Hepatocyte (in vitro differentiated cells): ENCODE measurements at regions not wholly inside any gene's neighbourhood (a gene's known extent, or its start where the extent isn't known, plus 50 kb on each side); places are given as distances from the start of the nearest gene placed in this dataset.
"Not testable (repeated sequence)": the region's sequence is repeated elsewhere in the genome, so short reads cannot be mapped to it uniquely, and the experiment has no call there.

Experiments used
- DNase-seq: peaks from one replicate; pipeline ENCODE4 v3.0.0-alpha.2; 2016; ENCODE audit warnings: low spot score
- H2AFZ ChIP-seq: fragments of 200-600 bp; sonication (generic); 2 replicates; pipeline ENCODE4 v1.6.0; 2016; ENCODE audit warnings: antibody characterized with exemption, mild to moderate bottlenecking
- H3K27ac ChIP-seq: fragments of 200-600 bp; sonication (generic); 2 replicates; pipeline ENCODE4 v1.5.1; 2016; ENCODE audit warnings: mild to moderate bottlenecking
- H3K27me3 ChIP-seq: fragments of 200-600 bp; sonication (generic); 2 replicates; pipeline ENCODE4 v1.6.1; 2016
- H3K36me3 ChIP-seq: fragments of 200-600 bp; sonication (generic); replicated peaks from 2 replicates; pipeline ENCODE4 v1.5.1; 2016; ENCODE audit warnings: low read depth; ENCODE audit not compliant: insufficient read depth
- H3K4me1 ChIP-seq: fragments of 200-600 bp; sonication (generic); 2 replicates; pipeline ENCODE4 v1.5.1; 2016; ENCODE audit warnings: mild to moderate bottlenecking, moderate library complexity; ENCODE audit not compliant: insufficient read depth
- H3K4me2 ChIP-seq: fragments of 200-600 bp; sonication (generic); 2 replicates; pipeline ENCODE4 v1.6.0; 2016
- H3K4me3 ChIP-seq: fragments of 200-600 bp; sonication (generic); 2 replicates; pipeline ENCODE4 v1.5.1; 2016; ENCODE audit warnings: mild to moderate bottlenecking
- H3K79me2 ChIP-seq: fragments of 200-600 bp; sonication (generic); 2 replicates; pipeline ENCODE4 v1.6.0; 2017; ENCODE audit warnings: mild to moderate bottlenecking
- H3K9me2 ChIP-seq: fragments of 200-600 bp; sonication (generic); replicated peaks from 2 replicates; pipeline ENCODE4 v1.6.0; 2017; ENCODE audit warnings: mild to moderate bottlenecking; ENCODE audit not compliant: insufficient read depth
- H3K9me3 ChIP-seq: fragments of 200-600 bp; sonication (generic); 2 replicates; pipeline ENCODE4 v1.5.1; 2016; ENCODE audit warnings: low read depth, mild to moderate bottlenecking
- H4K20me1 ChIP-seq: fragments of 200-600 bp; sonication (generic); 2 replicates; pipeline ENCODE4 v1.6.0; 2016; ENCODE audit warnings: mild to moderate bottlenecking; ENCODE audit not compliant: insufficient read depth, poor library complexity, severe bottlenecking
- EZH2 ChIP-seq: fragments of 200-600 bp; sonication (generic); IDR thresholded peaks from 2 replicates; pipeline ENCODE4 v1.6.1; 2016; ENCODE audit warnings: antibody characterized with exemption, mild to moderate bottlenecking, borderline replicate concordance
- EZH2phosphoT487 ChIP-seq: fragments of 200-600 bp; sonication (generic); IDR thresholded peaks from one replicate; pipeline ENCODE4 v1.6.1; 2018; ENCODE audit warnings: antibody characterized with exemption, mild to moderate bottlenecking, low read depth, moderate library complexity; ENCODE audit not compliant: unreplicated experiment, severe bottlenecking
- WGBS: methylation state at CpG from one replicate; pipeline ENCODE4 v1.1.6; 2016; ENCODE audit warnings: low lambda C conversion rate; ENCODE audit errors: missing lambda C conversion rate; 5-methylcytosine and 5-hydroxymethylcytosine counted together
- TF ChIP-seq, protein P1 (sequence below): fragments of 200-600 bp; sonication (generic); IDR thresholded peaks from 2 replicates; pipeline ENCODE4 v1.5.1; 2016; ENCODE audit warnings: antibody characterized with exemption, mild to moderate bottlenecking; ENCODE audit not compliant: poor library complexity

DNA sequence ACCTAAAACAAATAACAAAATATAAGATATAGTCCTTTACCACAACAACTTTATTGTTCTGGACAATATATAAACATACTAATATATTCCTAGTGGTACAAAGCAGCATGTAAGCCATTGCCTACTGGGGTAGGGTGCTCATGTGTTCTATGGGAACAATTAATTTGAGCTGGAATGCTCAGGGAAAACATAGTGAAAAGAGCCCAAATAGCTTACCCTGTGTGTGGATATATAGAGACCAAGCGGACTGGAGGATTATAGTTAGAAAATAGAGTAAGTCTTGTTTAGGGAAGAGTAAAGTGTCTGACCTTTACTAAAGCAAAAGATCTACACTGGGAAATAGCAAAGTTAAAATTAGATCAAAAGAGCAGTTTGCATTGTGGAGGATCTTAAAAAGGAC lies 64.8 kb downstream of the MAD2L1 start:
- Histone ChIP-seq H4K20me1 (no peaks in the 10 kb centered on the region), H2AFZ (no peak overlapping the region), H3K4me1 (no peaks in the 10 kb centered on the region), H3K9me3 (no peaks in the 10 kb centered on the region), H3K27ac (no peak overlapping the region), H3K27me3 (no peaks in the 10 kb centered on the region), H3K9me2 (no peaks in the 10 kb centered on the region), H3K79me2 (no peaks in the 10 kb centered on the region), H3K36me3 (no peaks in the 10 kb centered on the region), H3K4me3 (no peak overlapping the region), H3K4me2 (no peak overlapping the region)
- DNase-seq: no peak
- 100% methylated on average over 1 of the region's 1 CpG for WGBS
- TF ChIP-seq EZH2 (no peak), EZH2phosphoT487 (no peak)
- TF ChIP-seq, protein P1, sequence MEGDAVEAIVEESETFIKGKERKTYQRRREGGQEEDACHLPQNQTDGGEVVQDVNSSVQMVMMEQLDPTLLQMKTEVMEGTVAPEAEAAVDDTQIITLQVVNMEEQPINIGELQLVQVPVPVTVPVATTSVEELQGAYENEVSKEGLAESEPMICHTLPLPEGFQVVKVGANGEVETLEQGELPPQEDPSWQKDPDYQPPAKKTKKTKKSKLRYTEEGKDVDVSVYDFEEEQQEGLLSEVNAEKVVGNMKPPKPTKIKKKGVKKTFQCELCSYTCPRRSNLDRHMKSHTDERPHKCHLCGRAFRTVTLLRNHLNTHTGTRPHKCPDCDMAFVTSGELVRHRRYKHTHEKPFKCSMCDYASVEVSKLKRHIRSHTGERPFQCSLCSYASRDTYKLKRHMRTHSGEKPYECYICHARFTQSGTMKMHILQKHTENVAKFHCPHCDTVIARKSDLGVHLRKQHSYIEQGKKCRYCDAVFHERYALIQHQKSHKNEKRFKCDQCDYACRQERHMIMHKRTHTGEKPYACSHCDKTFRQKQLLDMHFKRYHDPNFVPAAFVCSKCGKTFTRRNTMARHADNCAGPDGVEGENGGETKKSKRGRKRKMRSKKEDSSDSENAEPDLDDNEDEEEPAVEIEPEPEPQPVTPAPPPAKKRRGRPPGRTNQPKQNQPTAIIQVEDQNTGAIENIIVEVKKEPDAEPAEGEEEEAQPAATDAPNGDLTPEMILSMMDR: no peak

DNA sequence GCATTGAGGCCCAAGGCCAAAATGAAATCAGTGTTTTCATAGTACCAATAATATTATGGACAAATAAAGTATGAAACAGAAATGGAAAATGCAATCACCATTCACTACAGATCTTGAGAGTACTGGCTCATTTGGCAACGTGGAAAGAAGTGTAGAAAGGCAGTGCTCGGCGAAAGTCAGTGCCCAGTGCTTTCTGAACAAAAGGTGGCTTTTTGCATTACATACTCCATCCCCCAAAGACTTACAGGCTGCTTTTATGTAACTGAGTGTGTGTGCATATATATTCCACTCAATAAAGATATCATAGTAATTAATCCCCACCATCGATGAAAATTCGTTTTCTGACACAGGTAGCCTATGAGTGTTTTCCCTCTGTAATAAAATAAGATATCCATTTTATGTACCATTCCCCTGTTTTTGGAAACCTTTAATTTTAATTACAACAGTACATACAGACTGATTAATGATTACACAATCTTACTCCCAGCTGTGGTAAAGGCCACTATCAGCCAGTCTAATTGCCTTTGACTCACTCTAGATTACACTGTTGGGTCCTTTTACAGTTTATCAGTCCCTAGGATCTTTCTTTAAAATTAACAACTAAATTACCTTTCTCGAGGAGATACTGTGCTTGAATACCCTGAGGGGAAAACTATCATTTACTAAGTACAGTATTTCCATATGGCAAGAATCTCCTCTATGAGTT lies 65.9 kb downstream of the MAD2L1 start:
- Histone ChIP-seq H3K4me3 (no peak overlapping the region), H2AFZ (no peak overlapping the region), H3K27ac (no peak overlapping the region), H3K9me2 (no peaks in the 10 kb centered on the region), H3K4me2 (peak overlapping the region; percentile 16), H3K27me3 (no peaks in the 10 kb centered on the region), H3K4me1 (no peaks in the 10 kb centered on the region), H3K36me3 (no peaks in the 10 kb centered on the region), H3K9me3 (no peaks in the 10 kb centered on the region), H3K79me2 (no peaks in the 10 kb centered on the region), H4K20me1 (no peaks in the 10 kb centered on the region)
- 45% methylated on average over 6 of the region's 6 CpGs for WGBS
- TF ChIP-seq EZH2 (no peak), EZH2phosphoT487 (no peak)
- TF ChIP-seq, protein P1: no peak
- no peak for DNase-seq

DNA sequence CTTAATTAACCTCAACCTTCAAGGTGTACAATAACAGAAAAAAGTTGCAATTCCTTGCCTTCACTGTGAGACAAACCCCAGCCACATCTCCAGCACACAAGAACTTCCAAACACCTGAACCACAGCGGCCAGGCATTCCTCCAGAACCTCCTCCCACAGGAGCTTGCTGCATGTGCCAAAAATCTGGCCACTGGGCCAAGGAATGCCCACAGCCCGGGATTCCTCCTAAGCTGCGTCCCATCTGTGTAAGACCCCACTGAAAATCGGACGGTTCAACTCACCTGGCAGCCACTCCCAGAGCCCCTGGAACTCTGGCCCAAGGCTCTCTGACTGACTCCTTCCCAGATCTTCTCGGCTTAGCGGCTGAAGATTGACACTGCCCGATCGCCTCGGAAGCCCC lies 70.6 kb downstream of the MAD2L1 start:
- peaks cover 14% of the 10 kb centered on the region for H3K27me3 ChIP-seq
- H4K20me1 ChIP-seq, H3K4me2 ChIP-seq, DNase-seq, H3K9me2 ChIP-seq, H3K4me3 ChIP-seq, H3K27ac ChIP-seq, H3K79me2 ChIP-seq, H3K36me3 ChIP-seq, H3K9me3 ChIP-seq, H3K4me1 ChIP-seq, H2AFZ ChIP-seq: not testable (repeated sequence)
- WGBS: 66% methylated on average over 10 of the region's 10 CpGs

DNA sequence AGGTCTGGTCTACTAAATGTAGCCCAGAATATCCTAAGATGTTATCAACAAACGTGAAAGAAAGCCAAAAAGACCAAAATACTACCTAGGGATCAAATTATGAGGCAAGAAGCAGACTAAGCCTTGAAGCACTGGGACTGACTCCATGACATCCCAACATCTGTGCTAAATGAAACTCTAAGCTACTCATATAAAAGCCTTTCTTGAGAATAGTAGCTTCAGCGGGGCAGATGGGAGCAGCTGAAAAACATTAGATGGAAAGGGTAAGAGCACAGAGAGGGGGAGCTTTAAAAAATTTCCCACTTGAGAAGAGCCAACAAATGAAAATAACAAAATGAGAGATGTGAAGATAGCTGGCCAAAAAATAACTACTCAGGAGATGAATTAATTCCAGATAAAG lies 81.7 kb downstream of the MAD2L1 start:
- Histone ChIP-seq H4K20me1 (no peaks in the 10 kb centered on the region), H3K4me3 (no peak overlapping the region), H3K79me2 (no peaks in the 10 kb centered on the region), H3K4me1 (no peaks in the 10 kb centered on the region), H3K27ac (peak overlapping the region; percentile 36), H3K36me3 (no peaks in the 10 kb centered on the region), H2AFZ (no peak overlapping the region), H3K4me2 (no peak overlapping the region), H3K9me3 (no peaks in the 10 kb centered on the region), H3K27me3 (peaks cover under 1% of the 10 kb centered on the region), H3K9me2 (no peaks in the 10 kb centered on the region)
- WGBS: 49% methylated on average over 2 of the region's 2 CpGs
- DNase-seq: no peak
- no peak for TF ChIP-seq EZH2phosphoT487
- TF ChIP-seq, protein P1: no peak
- TF ChIP-seq EZH2: no peak
